Peyer's patch (tissue), 4 donors: ENCODE measurements at regions not wholly inside any gene's neighbourhood (a gene's known extent, or its start where the extent isn't known, plus 50 kb on each side); places are given as distances from the start of the nearest gene placed in this dataset.

Experiments
- POLR2A ChIP-seq, 2 donors: fragments of 450-650 bp; IDR thresholded peaks; one replicate each; pipeline ENCODE4 v1.5.1; 2017; ENCODE audit warnings: antibody characterized with exemption in 2 of 2, mild to moderate bottlenecking in 2 of 2, moderate library complexity in 2 of 2
- TF ChIP-seq, protein P1 (sequence below), 6 experiments: fragments of 450-650 bp in 4 of 6; fragments of 200-600 bp in 2 of 6; sonication (generic) in 1 of 6; IDR thresholded peaks; one replicate each; pipeline ENCODE4 v1.5.1; 2017 to 2019; ENCODE audit warnings: antibody characterized with exemption in 6 of 6, mild to moderate bottlenecking in 3 of 6, moderate library complexity in 1 of 6

DNA sequence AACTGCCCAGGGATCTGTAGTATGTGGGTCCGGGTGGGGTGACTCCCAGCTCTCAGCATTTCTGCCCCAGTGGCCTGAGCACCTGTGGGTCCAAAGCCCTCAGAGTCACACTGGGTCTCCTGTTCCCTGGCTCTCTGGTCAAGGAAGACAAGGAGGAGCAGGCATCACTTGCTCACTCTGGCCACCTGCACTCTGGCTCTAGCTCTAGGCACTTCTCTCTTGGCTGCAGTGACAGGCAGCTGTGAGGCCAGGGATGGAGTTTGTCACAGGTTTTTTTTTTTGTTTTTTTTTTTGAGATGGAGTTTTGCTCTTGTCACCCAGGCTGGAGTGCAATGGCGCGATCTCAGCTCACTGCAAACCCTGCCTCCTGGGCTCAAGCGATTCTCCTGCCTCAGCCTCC, 84.6 kb downstream of the HS1BP3 start:
- TF ChIP-seq POLR2A (IDR thresholded peaks at IDR 0.05): no peak
- TF ChIP-seq, protein P1, sequence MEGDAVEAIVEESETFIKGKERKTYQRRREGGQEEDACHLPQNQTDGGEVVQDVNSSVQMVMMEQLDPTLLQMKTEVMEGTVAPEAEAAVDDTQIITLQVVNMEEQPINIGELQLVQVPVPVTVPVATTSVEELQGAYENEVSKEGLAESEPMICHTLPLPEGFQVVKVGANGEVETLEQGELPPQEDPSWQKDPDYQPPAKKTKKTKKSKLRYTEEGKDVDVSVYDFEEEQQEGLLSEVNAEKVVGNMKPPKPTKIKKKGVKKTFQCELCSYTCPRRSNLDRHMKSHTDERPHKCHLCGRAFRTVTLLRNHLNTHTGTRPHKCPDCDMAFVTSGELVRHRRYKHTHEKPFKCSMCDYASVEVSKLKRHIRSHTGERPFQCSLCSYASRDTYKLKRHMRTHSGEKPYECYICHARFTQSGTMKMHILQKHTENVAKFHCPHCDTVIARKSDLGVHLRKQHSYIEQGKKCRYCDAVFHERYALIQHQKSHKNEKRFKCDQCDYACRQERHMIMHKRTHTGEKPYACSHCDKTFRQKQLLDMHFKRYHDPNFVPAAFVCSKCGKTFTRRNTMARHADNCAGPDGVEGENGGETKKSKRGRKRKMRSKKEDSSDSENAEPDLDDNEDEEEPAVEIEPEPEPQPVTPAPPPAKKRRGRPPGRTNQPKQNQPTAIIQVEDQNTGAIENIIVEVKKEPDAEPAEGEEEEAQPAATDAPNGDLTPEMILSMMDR (IDR thresholded peaks at IDR 0.05): no peak
